HL-60 (cell line): ENCODE measurements at regions not wholly inside any gene's neighbourhood (a gene's known extent, or its start where the extent isn't known, plus 50 kb on each side); places are given as distances from the start of the nearest gene placed in this dataset.

Experiments used
- CTCF ChIP-seq: IDR thresholded peaks from one replicate; pipeline ENCODE4 v1.5.1; 2011; ENCODE audit warnings: low read length, control low read depth, inconsistent platforms; ENCODE audit not compliant: insufficient read depth
- GABPA ChIP-seq: IDR thresholded peaks from 2 replicates; pipeline ENCODE4 v1.6.1; 2012; ENCODE audit warnings: low read depth
- POLR2AphosphoS5 ChIP-seq: IDR thresholded peaks from 2 replicates; pipeline ENCODE4 v1.6.1; 2012; ENCODE audit warnings: low read depth
- SPI1 ChIP-seq: IDR thresholded peaks from 2 replicates; pipeline ENCODE4 v1.6.1; 2012; ENCODE audit warnings: low read depth, mild to moderate bottlenecking, borderline replicate concordance
- TF ChIP-seq, protein P1 (sequence below): IDR thresholded peaks from 2 replicates; pipeline ENCODE4 v1.6.1; 2012; ENCODE audit warnings: low read depth; ENCODE audit not compliant: insufficient replicate concordance

GRCh38 chr11:86145439-86146156, 76.7 kb upstream of the PICALM start:
- TF ChIP-seq CTCF: no peak
- TF ChIP-seq POLR2AphosphoS5: no peak
- no peak for TF ChIP-seq SPI1
- TF ChIP-seq, protein P1, sequence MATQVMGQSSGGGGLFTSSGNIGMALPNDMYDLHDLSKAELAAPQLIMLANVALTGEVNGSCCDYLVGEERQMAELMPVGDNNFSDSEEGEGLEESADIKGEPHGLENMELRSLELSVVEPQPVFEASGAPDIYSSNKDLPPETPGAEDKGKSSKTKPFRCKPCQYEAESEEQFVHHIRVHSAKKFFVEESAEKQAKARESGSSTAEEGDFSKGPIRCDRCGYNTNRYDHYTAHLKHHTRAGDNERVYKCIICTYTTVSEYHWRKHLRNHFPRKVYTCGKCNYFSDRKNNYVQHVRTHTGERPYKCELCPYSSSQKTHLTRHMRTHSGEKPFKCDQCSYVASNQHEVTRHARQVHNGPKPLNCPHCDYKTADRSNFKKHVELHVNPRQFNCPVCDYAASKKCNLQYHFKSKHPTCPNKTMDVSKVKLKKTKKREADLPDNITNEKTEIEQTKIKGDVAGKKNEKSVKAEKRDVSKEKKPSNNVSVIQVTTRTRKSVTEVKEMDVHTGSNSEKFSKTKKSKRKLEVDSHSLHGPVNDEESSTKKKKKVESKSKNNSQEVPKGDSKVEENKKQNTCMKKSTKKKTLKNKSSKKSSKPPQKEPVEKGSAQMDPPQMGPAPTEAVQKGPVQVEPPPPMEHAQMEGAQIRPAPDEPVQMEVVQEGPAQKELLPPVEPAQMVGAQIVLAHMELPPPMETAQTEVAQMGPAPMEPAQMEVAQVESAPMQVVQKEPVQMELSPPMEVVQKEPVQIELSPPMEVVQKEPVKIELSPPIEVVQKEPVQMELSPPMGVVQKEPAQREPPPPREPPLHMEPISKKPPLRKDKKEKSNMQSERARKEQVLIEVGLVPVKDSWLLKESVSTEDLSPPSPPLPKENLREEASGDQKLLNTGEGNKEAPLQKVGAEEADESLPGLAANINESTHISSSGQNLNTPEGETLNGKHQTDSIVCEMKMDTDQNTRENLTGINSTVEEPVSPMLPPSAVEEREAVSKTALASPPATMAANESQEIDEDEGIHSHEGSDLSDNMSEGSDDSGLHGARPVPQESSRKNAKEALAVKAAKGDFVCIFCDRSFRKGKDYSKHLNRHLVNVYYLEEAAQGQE: no peak
- TF ChIP-seq GABPA: no peak
